ENCODE measurements at regions not wholly inside any gene's neighbourhood (a gene's known extent, or its start where the extent isn't known, plus 50 kb on each side); places are given as distances from the start of the nearest gene placed in this dataset.

GRCh38 chr3:40930131-40930538 is 269.2 kb upstream of the CTNNB1 start:
- TF ChIP-seq CTCF (conservative IDR thresholded peaks at IDR 0.05; ENCODE audit: low read length) (no peak), EZH2phosphoT487 (IDR thresholded peaks at IDR 0.05; ENCODE audit: borderline replicate concordance, low read depth, low read length) (no peak)

All from OCI-LY7 (cell line).